Fibroblast of villous mesenchyme (primary cell): ENCODE measurements at regions not wholly inside any gene's neighbourhood (a gene's known extent, or its start where the extent isn't known, plus 50 kb on each side); places are given as distances from the start of the nearest gene placed in this dataset.

ENCODE experiments used
- DNase-seq: peaks from one replicate; pipeline ENCODE4 v3.0.0-alpha.2; 2010; ENCODE audit warnings: low read depth
- H3K4me3 ChIP-seq: 2 replicates; pipeline ENCODE4 v1.5.1; 2011; ENCODE audit warnings: low read depth, mild to moderate bottlenecking, low read length
- CTCF ChIP-seq: IDR thresholded peaks from 2 replicates; pipeline ENCODE4 v1.5.1; 2012; ENCODE audit warnings: low read depth, mild to moderate bottlenecking, low read length; ENCODE audit not compliant: insufficient read depth

DNA sequence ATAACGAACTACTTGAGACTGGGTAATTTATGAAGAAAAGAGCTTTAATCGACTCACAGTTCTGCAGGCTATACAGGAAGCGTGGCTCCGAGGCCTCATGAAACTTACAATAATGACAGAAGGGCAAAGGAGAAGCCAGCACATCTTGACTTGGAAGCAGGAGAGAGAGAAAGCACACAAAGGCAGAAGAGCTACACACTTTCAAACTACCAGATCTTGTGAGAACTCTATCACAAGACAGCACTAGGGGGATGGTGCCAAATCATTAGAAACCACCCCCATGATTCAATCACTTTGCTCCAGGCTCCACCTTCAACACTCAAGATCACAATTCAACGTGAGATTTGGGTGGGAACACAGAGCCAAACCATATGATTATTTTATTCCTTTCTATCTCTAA is 655.9 kb upstream of the SYT4 start:
- DNase-seq: no peak
- no peak for TF ChIP-seq CTCF
- no peak overlapping the region for H3K4me3 ChIP-seq

DNA sequence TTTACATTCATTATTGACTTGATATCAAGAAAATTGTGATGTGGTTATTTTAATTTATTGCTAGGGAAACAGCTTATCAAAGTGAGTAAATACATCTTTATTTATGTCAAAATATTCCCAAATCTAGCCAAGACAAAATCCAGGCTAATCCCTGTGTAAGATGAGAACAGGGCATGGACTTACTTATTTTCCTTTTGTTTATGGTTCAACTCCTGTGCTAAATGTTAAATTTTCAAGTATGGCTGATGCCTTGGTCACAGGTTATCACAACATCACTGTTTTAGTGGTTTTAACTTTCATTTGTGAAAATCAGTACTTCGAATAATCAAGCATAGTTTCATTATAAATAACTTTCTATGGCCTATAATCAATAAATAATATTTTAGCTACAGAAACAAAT is 657.0 kb upstream of the SYT4 start:
- H3K4me3 ChIP-seq: no peak overlapping the region
- peak; percentile 57 for DNase-seq
- TF ChIP-seq CTCF: no peak

DNA sequence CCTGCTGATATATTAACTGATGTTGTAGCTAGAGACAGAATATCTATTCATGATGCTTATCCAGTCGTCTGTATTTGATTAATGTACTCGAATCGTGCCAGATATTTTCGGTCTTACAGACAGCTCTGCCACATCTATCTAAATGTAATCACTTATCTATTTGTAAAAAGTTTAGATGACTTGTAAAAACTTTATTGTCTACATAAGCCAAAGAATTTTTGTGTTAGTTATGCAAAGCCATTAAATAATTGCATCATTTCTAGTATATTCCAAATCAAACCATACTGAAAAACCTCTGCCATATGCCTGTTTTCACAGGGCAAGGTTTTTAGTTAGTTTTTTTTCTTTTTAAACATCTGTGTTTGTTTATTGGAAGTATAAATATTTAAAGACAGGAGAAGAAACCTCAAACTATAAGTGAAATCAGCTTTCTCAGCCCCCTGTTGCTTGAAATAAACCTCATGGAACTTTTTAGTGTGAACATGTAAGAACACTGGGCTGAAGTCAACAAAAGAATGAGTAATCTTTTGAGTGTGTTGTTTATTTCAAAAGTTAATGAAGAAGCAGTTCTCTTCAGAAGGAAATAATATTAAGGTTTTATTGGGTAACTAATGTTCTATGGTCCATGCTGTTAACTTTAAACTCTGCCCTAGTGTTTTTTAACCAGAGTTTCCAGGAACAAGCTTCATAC is 657.6 kb upstream of the SYT4 start:
- DNase-seq: peak; percentile 94
- no peak for TF ChIP-seq CTCF
- H3K4me3 ChIP-seq: no peak overlapping the region

GRCh38 chr18:43936176-43936575 is 658.9 kb upstream of the SYT4 start:
- no peak overlapping the region for H3K4me3 ChIP-seq
- TF ChIP-seq CTCF: no peak
- no peak for DNase-seq

GRCh38 chr18:43949291-43949690 is 672.0 kb upstream of the SYT4 start:
- no peak for TF ChIP-seq CTCF
- DNase-seq: no peak
- no peak overlapping the region for H3K4me3 ChIP-seq

DNA sequence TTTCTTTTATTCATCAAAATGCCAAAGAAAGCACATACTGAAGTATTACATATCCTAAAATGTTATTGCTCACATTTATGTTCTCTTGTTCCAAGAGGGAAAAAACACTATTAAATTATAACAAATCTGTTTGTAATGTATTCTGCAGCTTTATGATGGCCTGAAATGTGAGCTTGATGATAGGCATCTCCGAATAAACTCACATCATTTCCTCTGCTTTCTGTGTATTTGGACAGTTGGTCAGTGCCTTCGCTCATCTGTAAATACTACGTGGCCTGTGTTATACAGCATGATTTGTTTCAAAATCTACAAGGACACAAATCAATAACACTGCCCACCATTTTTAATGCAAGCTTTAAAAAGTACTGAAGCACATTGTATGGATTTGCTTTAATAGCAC is 672.8 kb upstream of the SYT4 start:
- TF ChIP-seq CTCF: no peak
- H3K4me3 ChIP-seq: no peak overlapping the region
- DNase-seq: no peak

- H3K4me3 ChIP-seq: no peak overlapping the region
- no peak for TF ChIP-seq CTCF
- peak; percentile 16 for DNase-seq
These were observed 675.1 kb upstream of the SYT4 start for GRCh38 chr18:43952398-43952797.
